OCI-LY3 (cell line): ENCODE measurements at regions not wholly inside any gene's neighbourhood (a gene's known extent, or its start where the extent isn't known, plus 50 kb on each side); places are given as distances from the start of the nearest gene placed in this dataset.

ENCODE experiments used
- H2AFZ ChIP-seq: fragments of 200-600, 300-600 bp; shearing (Covaris generic); 2 replicates; pipeline ENCODE4 v1.6.0; 2014; ENCODE audit warnings: antibody characterized with exemption, low read depth, low read length
- H3K27ac ChIP-seq: fragments of 200-600, 300-600 bp; sonication (generic); 2 replicates; pipeline ENCODE4 v1.5.1; 2014; ENCODE audit warnings: mild to moderate bottlenecking, low read length, moderate library complexity, mixed read lengths
- H3K27me3 ChIP-seq: fragments of 200-600, 300-600 bp; sonication (generic); 2 replicates; pipeline ENCODE4 v1.6.1; 2014; ENCODE audit warnings: low read depth, low read length, mixed read lengths
- H3K36me3 ChIP-seq: fragments of 200-600, 300-600 bp; sonication (generic); replicated peaks from 2 replicates; pipeline ENCODE3; 2014; ENCODE audit warnings: low read depth, low read length, mixed read lengths
- H3K4me1 ChIP-seq: fragments of 300-600, 200-600 bp; sonication (generic); 2 replicates; pipeline ENCODE4 v1.6.1; 2014; ENCODE audit warnings: low read length, mixed read lengths
- H3K4me2 ChIP-seq: fragments of 200-600, 300-600 bp; sonication (generic); 2 replicates; pipeline ENCODE4 v1.6.1; 2014; ENCODE audit warnings: low read length, mixed read lengths
- H3K4me3 ChIP-seq: fragments of 300-600, 200-600 bp; sonication (generic); 2 replicates; pipeline ENCODE4 v1.5.1; 2014; ENCODE audit warnings: antibody characterized with exemption, mild to moderate bottlenecking, low read length, moderate library complexity
- H3K79me2 ChIP-seq: fragments of 300-600, 200-600 bp; shearing (Covaris generic); 2 replicates; pipeline ENCODE4 v1.6.1; 2014; ENCODE audit warnings: mild to moderate bottlenecking, low read length, mixed read lengths
- H3K9ac ChIP-seq: fragments of 300-600, 200-600 bp; shearing (Covaris generic); 2 replicates; pipeline ENCODE4 v1.6.0; 2014; ENCODE audit warnings: mild to moderate bottlenecking, low read length, moderate library complexity
- H3K9me3 ChIP-seq: fragments of 200-600, 300-600 bp; shearing (Covaris generic); 2 replicates; pipeline ENCODE4 v1.6.1; 2014; ENCODE audit warnings: low read length, mixed read lengths; ENCODE audit not compliant: insufficient read depth
- H4K20me1 ChIP-seq: fragments of 200-600, 300-600 bp; sonication (generic); 2 replicates; pipeline ENCODE4 v1.6.1; 2016; ENCODE audit warnings: low read length, mixed read lengths; ENCODE audit not compliant: insufficient read depth
- CTCF ChIP-seq: fragments of 200-600, 300-600 bp; sonication (generic); IDR thresholded peaks from 2 replicates; pipeline ENCODE4 v1.5.1; 2014; ENCODE audit warnings: antibody characterized with exemption, low read length, low read depth
- EZH2phosphoT487 ChIP-seq: fragments of 200-600 bp; shearing (Covaris generic); IDR thresholded peaks from 2 replicates; pipeline ENCODE4 v1.6.1; 2018; ENCODE audit warnings: antibody characterized with exemption, mixed run types, low read depth

DNA sequence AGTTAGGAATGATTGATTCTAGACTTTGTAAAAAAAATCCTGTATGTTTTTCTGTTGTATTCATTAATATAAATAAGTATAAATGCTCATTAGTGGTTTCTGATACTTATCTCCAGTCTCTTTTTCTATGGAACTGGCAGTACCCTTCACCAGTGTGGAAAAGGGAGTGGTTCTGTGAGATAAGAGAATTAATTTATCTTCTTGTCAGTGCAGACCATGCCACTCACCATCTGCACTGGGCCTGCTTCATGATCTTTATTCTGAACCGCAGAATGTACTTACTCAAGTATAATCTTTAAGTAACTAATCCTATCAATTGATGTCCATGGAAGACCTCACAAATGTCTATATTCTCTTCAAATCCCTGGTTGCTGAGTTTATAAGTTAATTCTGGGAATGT, 836.1 kb upstream of the CDH8 start:
- peaks cover 17% of the 10 kb centered on the region for H3K4me1 ChIP-seq
- H3K27ac ChIP-seq: no peak overlapping the region
- no peak overlapping the region for H2AFZ ChIP-seq
- no peaks in the 10 kb centered on the region for H3K9me3 ChIP-seq
- H3K4me3 ChIP-seq: no peak overlapping the region
- TF ChIP-seq EZH2phosphoT487 (no peak), CTCF (no peak)
- no peaks in the 10 kb centered on the region for H3K36me3 ChIP-seq
- H3K79me2 ChIP-seq: no peaks in the 10 kb centered on the region
- H3K4me2 ChIP-seq: no peak overlapping the region
- no peak overlapping the region for H3K9ac ChIP-seq
- no peaks in the 10 kb centered on the region for H4K20me1 ChIP-seq
- H3K27me3 ChIP-seq: no peaks in the 10 kb centered on the region

- TF ChIP-seq EZH2phosphoT487 (no peak), CTCF (peak; percentile 53)
- Histone ChIP-seq H3K27me3 (no peaks in the 10 kb centered on the region), H3K79me2 (no peaks in the 10 kb centered on the region), H4K20me1 (no peaks in the 10 kb centered on the region), H3K9me3 (no peaks in the 10 kb centered on the region), H3K4me1 (peaks cover 17% of the 10 kb centered on the region), H3K9ac (no peak overlapping the region), H3K4me3 (peak overlapping the region; percentile 31), H3K27ac (no peak overlapping the region), H3K4me2 (peak overlapping the region; percentile 66), H3K36me3 (no peaks in the 10 kb centered on the region), H2AFZ (no peak overlapping the region)
These were observed 834.3 kb upstream of the CDH8 start for GRCh38 chr16:62870554-62870953.

DNA sequence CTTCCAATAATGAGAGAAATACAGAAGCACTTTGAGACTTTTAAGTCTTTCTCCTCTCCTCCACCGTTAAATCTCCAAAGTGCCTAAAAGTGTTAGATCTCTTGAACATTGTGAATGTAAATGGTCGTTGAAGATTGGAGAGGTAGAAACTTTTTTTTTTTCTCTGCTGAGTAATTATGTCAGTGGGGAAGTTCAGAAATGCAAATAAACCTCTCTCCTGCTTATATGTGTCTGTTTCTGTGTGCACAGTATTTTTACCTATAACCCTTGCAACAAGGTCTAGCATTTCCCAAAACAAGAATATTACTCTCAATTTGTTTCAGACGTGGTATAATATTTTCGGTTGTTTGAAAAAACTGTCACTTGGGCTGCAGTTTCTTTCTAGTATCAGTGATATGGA, 833.6 kb upstream of the CDH8 start:
- Histone ChIP-seq H3K27me3 (no peaks in the 10 kb centered on the region), H3K9me3 (no peaks in the 10 kb centered on the region), H2AFZ (0 out of 2 replicates have a peak overlapping the region, but pooled peaks have one; percentile 11), H3K4me1 (peaks cover 17% of the 10 kb centered on the region), H3K4me2 (peak overlapping the region; percentile 66), H3K36me3 (no peaks in the 10 kb centered on the region), H4K20me1 (no peaks in the 10 kb centered on the region), H3K9ac (peak overlapping the region; percentile 9; the same call in 1 of the 2 replicates), H3K79me2 (no peaks in the 10 kb centered on the region), H3K4me3 (peak overlapping the region; percentile 31), H3K27ac (peak overlapping the region; percentile 34)
- TF ChIP-seq EZH2phosphoT487: no peak
- TF ChIP-seq CTCF: no peak

DNA sequence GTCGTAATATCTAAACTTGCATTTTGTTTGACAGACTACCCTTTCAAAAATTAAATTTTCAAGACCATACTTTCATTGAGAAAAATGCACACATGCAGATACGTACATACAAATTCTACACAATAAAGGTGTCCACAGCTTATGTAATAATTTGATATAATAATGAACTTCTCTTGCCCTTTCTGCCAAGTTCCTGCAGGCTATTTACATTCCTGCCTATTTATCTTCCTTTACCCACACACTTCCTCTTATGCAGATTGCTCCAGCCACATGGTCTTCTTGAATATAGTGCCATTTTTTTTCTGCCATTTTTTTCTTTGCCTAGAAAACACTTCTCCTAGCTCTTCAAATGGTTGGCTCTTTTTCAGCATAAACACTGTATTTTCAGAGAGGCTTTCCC, 826.9 kb upstream of the CDH8 start:
- no peaks in the 10 kb centered on the region for H4K20me1 ChIP-seq
- no peaks in the 10 kb centered on the region for H3K9me3 ChIP-seq
- H2AFZ ChIP-seq: no peak overlapping the region
- H3K36me3 ChIP-seq: no peaks in the 10 kb centered on the region
- H3K79me2 ChIP-seq: no peaks in the 10 kb centered on the region
- H3K4me3 ChIP-seq: no peak overlapping the region
- no peak overlapping the region for H3K4me2 ChIP-seq
- no peaks in the 10 kb centered on the region for H3K27me3 ChIP-seq
- H3K4me1 ChIP-seq: no peaks in the 10 kb centered on the region
- no peak for TF ChIP-seq CTCF
- no peak for TF ChIP-seq EZH2phosphoT487
- no peak overlapping the region for H3K9ac ChIP-seq
- H3K27ac ChIP-seq: no peak overlapping the region
